ENCODE measurements at regions not wholly inside any gene's neighbourhood (a gene's known extent, or its start where the extent isn't known, plus 50 kb on each side); places are given as distances from the start of the nearest gene placed in this dataset.
"Not testable (repeated sequence)": the region's sequence is repeated elsewhere in the genome, so short reads cannot be mapped to it uniquely, and the experiment has no call there.

GRCh38 chr2:208939852-208940251 is 484.0 kb upstream of the MAP2 start:
- no peak for DNase-seq

GRCh38 chr2:208945719-208946256 is 478.1 kb upstream of the MAP2 start:
- DNase-seq: no peak

- no peak for DNase-seq
These were observed 475.8 kb upstream of the MAP2 start for GRCh38 chr2:208948073-208948472.

- no peak for DNase-seq
These were observed 453.8 kb upstream of the MAP2 start for GRCh38 chr2:208970070-208970469.

DNA sequence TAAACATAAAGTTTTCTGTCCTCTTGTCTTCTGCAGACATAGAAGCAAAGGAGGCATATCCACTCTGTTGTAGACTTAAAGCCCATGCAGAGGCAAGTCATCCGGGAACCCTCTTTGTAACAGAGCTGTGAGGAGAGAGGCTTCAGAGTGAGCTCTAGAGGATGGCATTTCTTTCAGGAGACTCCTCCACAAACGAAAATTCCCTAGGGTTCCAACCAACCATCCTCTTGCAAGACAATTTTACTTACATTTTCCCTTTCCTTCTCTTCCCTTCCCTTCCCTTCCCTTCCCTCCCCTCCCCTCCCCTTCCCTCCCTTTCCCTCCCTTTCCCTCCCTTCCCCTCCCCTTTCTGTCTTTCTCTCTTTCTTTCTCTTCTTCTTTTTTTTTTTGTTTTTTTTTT is 446.3 kb upstream of the MAP2 start:
- DNase-seq: no peak

DNA sequence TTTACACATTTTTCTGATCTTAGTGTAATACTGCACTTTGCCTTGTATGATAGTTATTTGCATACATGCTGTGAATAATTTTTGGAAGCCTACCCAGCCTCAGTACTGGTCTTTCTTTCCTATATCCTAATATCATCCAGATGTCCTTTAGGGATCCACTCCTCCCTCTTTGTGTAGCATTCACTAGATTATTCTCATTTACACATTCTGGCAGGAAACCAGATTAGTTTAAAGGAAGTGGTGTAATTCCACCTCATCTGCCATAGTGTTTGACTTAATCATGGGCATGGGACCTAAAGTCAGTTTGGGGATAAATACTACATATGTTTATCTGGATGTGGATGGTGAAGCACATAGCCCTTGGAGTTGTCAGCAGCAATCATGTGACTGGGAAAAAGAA is 444.9 kb upstream of the MAP2 start:
- no peak for DNase-seq

DNA sequence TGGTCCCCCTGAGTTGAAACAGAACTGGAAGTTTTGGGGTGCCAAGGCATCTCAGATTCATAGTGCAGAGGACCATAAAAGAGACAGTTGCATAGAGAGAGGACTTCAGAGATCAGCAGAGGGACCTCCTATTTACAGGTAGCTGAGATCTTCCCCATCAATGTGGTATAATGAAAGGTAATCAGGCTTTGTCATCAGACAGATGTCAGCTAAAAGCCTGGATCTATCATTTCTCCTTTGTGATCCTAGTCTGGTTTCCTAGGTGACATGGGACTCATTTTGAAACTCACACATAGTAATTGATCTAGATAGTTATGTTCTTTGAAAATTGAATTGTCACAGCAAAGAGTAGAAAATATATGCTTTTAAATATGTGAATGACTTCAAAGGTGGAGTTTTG is 443.5 kb upstream of the MAP2 start:
- no peak for DNase-seq

DNA sequence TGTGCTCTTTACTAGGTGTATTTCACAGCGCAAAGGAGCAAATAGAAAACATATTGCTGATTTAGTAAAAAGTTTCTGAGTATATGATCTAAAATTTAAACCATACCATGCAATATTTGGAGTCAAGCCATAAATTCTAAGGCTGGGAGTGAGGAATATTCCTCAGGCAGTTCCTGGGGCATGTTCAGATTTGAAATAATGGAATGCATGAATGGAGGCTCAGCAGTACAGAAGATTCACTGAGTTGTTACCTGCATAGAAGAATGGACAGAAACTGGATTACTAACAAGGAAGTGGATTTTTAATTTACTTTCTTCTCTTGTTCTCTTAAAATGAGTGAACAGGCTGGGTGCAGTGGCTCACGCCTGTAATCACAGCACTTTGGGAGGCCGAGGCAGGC is 441.0 kb upstream of the MAP2 start:
- DNase-seq: no peak

GRCh38 chr2:208983486-208983885 is 440.4 kb upstream of the MAP2 start:
- no peak for DNase-seq

GRCh38 chr2:208984376-208985090 is 439.3 kb upstream of the MAP2 start:
- DNase-seq: no peak

GRCh38 chr2:208985644-208986043 is 438.2 kb upstream of the MAP2 start:
- no peak for DNase-seq

DNA sequence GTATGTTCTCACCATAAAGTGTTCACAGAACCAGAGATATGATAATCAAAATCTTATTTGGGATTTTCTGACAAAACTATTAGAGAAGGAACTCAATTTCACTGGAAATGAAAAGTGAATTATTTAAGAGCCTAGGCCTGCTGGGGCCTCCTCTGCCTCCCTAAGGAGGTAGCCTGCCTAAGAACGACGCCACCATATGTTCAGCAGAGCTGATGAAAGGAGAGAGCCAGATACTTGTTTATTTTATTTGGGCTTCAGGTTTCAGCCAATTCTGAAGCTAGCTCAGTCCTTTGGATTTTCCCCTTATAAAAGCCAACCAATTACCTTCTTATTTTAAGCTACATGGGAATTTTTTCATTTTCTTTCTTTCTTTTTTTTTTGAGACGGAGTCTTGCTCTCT is 433.1 kb upstream of the MAP2 start:
- no peak for DNase-seq

- DNase-seq: no peak
These were observed 423.9 kb upstream of the MAP2 start for GRCh38 chr2:208999911-209000310.

- no peak for DNase-seq
These were observed 421.8 kb upstream of the MAP2 start for GRCh38 chr2:209002054-209002453.

GRCh38 chr2:209005371-209005770 is 418.5 kb upstream of the MAP2 start:
- no peak for DNase-seq

- DNase-seq: no peak
These were observed 415.1 kb upstream of the MAP2 start for GRCh38 chr2:209008636-209009287.

DNA sequence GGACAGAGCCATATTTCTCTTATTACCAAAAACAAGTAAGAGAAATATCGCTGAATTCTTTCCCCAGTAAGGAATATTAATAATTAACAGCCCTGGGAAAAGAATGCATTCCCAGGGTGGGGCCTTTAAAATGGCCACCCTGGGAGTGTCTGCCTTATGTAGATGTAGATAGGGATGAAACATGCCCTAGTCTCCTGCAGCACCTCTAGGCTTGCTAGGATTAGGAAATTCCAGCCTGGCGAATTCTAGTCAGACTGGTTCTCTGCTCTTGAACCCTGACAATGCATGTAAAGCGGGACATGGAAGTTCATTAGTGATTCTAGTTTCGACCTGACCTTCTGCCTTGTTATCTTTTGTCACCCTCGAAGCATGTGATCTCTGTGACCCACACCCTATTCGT is 405.2 kb upstream of the MAP2 start:
- DNase-seq: not testable (repeated sequence)

- DNase-seq: no peak
These were observed 394.6 kb upstream of the MAP2 start for GRCh38 chr2:209029249-209029648.

DNA sequence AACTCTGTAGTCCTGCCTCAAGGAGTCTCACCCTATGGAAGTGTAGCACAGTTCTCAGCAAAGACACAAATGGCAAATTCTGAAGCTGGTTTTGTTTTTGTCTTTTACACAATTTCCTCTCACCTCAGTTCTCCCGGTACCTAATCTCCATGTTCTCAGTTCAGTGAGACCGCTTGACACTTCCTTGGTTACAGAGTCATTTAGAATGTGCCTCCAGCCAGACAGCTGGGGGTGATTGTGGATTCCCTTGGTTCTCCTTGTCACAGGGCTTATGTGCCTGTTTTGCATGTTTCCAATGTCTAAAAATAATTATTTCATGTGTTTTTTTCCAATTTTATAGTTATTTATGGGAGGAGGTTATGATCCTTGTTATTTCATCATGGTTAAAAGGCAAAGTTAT is 379.5 kb upstream of the MAP2 start:
- no peak for DNase-seq

- no peak for DNase-seq
These were observed 377.7 kb upstream of the MAP2 start for GRCh38 chr2:209046163-209046562.

GRCh38 chr2:209049608-209050007 is 374.2 kb upstream of the MAP2 start:
- no peak for DNase-seq

- DNase-seq: no peak
These were observed 361.6 kb upstream of the MAP2 start for GRCh38 chr2:209062210-209062609.

DNA sequence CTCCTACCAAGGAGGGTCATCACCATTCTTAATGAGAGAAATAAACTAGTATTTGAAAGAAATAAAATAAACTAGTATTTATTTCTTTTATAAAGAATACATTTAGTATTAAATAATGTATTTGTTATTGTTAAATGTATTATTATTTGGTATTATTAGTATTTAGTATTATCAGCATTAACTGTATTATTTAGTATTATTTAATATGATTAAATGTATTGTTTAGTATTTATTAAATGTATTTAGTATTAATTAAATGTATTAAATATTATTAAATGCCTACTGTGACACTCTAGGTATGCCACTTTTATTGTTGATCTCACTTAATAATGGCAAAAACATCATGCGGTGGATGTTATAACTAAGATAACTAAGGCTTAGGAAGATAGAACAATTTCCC is 353.6 kb upstream of the MAP2 start:
- no peak for DNase-seq

DNA sequence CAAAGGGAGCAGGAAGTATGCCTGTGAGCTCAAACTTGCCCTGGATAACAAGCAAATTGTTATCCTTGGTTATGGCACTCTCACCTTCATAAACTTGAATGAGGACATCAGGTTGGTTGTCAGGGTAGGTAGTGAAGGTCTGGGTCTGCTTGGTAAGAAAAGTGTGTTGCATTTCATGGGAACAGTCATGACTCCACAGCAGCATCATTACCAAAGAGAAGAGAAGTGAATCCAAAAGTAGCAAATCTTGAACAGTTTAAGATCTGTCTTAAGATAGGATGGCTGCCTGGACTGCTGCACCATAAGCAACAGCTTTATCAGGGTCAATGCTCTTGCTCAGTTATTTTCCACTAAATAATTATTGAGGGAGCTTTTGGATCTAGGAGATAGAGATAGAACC is 350.7 kb upstream of the MAP2 start:
- DNase-seq: no peak

GRCh38 chr2:209074711-209075110 is 349.1 kb upstream of the MAP2 start:
- DNase-seq: no peak

All from dermis blood vessel endothelial cell (primary cell).